Vagina (tissue), 2 donors: ENCODE measurements at regions not wholly inside any gene's neighbourhood (a gene's known extent, or its start where the extent isn't known, plus 50 kb on each side); places are given as distances from the start of the nearest gene placed in this dataset.

Source experiments
- DNase-seq, 2 donors: peaks; one replicate each; pipeline ENCODE4 v3.0.0-alpha.2; 2017; ENCODE audit errors: extremely low spot score in 2 of 2
- H3K27ac ChIP-seq: fragments of 200-600 bp; sonication (generic); one replicate; pipeline ENCODE4 v1.5.1; 2019
- H3K27me3 ChIP-seq: fragments of 200-600 bp; sonication (generic); one replicate; pipeline ENCODE4 v1.5.1; 2019
- H3K36me3 ChIP-seq, 2 donors: fragments of 200-600 bp; sonication (generic); one replicate each; pipeline ENCODE4 v1.5.1; 2017 to 2019
- H3K4me1 ChIP-seq: fragments of 200-600 bp; sonication (generic); one replicate; pipeline ENCODE4 v1.5.1; 2019
- H3K4me3 ChIP-seq, 2 donors: fragments of 200-600 bp; sonication (generic); 1 replicate in 1 of 2; 2 replicates in 1 of 2; pipeline ENCODE4 v1.5.1; 2016 to 2019
- H3K9me3 ChIP-seq: fragments of 200-600 bp; sonication (generic); one replicate; pipeline ENCODE4 v1.5.1; 2019
- POLR2A ChIP-seq, 2 donors: fragments of 450-650 bp; IDR thresholded peaks; one replicate each; pipeline ENCODE4 v1.6.1; 2017; ENCODE audit warnings: antibody characterized with exemption in 2 of 2, mild to moderate bottlenecking in 2 of 2, moderate library complexity in 2 of 2
- POLR2AphosphoS5 ChIP-seq, 2 donors: sonication (generic); formaldehyde crosslinking; IDR thresholded peaks; one replicate each; pipeline ENCODE4 v1.9.0; 2017; ENCODE audit warnings: antibody characterized with exemption in 2 of 2, mild to moderate bottlenecking in 2 of 2, low read depth in 1 of 2; ENCODE audit not compliant: insufficient read depth in 1 of 2
- intact Hi-C: fragments of 100-400 bp; cut with DNase I; formaldehyde crosslinking; loops from one replicate; pipeline ENCODE4 v1.15.1; 2023
- TF ChIP-seq, protein P1 (sequence below), 3 experiments: fragments of 450-650 bp in 2 of 3; fragments of 200-600 bp in 1 of 3; sonication (generic) in 1 of 3; IDR thresholded peaks; one replicate each; pipeline ENCODE4 v1.5.1; 2017 to 2019; ENCODE audit warnings: antibody characterized with exemption in 3 of 3, mild to moderate bottlenecking in 2 of 3, moderate library complexity in 2 of 3

DNA sequence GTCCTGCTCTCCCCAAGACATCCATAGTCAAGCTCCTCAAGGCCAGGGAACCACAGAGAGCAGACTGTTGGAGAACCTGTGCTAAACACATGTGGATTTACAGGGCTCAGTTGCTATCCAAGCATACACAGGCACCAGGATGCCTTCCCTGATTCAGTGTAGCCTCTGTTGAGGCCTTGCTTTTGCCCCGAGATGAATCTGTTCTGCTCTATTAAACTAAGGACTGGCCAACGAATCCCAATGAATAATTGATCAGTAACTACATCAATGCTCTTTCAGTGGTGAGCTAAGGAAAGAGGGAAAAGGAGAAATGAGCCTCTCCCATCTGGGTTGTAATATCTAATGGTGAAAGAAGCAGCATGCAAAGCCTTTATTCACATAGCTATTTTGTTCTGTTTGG lies 58.7 kb upstream of the SPTBN1 start:
- TF ChIP-seq, protein P1, sequence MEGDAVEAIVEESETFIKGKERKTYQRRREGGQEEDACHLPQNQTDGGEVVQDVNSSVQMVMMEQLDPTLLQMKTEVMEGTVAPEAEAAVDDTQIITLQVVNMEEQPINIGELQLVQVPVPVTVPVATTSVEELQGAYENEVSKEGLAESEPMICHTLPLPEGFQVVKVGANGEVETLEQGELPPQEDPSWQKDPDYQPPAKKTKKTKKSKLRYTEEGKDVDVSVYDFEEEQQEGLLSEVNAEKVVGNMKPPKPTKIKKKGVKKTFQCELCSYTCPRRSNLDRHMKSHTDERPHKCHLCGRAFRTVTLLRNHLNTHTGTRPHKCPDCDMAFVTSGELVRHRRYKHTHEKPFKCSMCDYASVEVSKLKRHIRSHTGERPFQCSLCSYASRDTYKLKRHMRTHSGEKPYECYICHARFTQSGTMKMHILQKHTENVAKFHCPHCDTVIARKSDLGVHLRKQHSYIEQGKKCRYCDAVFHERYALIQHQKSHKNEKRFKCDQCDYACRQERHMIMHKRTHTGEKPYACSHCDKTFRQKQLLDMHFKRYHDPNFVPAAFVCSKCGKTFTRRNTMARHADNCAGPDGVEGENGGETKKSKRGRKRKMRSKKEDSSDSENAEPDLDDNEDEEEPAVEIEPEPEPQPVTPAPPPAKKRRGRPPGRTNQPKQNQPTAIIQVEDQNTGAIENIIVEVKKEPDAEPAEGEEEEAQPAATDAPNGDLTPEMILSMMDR (IDR thresholded peaks at IDR 0.05): no peak
- no peak for TF ChIP-seq POLR2AphosphoS5 (IDR thresholded peaks at IDR 0.05; ENCODE audit: insufficient read depth in 1 of 2, low read depth in 1 of 2)
- TF ChIP-seq POLR2A (IDR thresholded peaks at IDR 0.05): no peak
- H3K9me3 ChIP-seq: no peaks in the 10 kb centered on the region
- H3K36me3 ChIP-seq: no peaks in the 10 kb centered on the region
- H3K4me3 ChIP-seq: no peak overlapping the region
- H3K27me3 ChIP-seq: no peaks in the 10 kb centered on the region
- DNase-seq: no peak
- peaks cover 6% of the 10 kb centered on the region for H3K4me1 ChIP-seq
- intact Hi-C loops: no loop called here
- H3K27ac ChIP-seq: no peak overlapping the region

DNA sequence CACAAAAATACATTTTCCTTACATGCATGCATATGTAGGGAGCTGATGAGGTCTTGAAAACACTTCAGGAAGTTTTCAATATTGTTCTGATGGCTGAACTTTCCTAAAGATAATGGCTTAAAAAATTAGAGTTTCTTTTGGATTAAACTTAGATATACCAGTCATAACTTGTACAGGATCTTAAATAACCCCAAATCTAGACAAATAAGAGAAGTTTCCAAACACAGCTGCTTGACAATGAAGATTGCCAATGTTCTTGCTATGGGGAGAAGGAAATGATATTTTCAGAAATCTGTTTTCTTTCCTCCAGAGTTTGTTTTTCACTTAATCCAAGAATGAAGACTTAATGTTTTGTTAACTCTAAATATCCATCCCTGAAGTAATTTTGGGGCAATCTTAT lies 54.6 kb upstream of the SPTBN1 start:
- Histone ChIP-seq H3K36me3 (no peaks in the 10 kb centered on the region), H3K4me1 (peaks cover 12% of the 10 kb centered on the region), H3K27me3 (no peaks in the 10 kb centered on the region), H3K9me3 (no peaks in the 10 kb centered on the region), H3K27ac (no peak overlapping the region), H3K4me3 (no peak overlapping the region)
- DNase-seq: no peak
- TF ChIP-seq POLR2A (IDR thresholded peaks at IDR 0.05) (no peak), POLR2AphosphoS5 (IDR thresholded peaks at IDR 0.05; ENCODE audit: insufficient read depth in 1 of 2, low read depth in 1 of 2) (no peak)
- TF ChIP-seq, protein P1 (IDR thresholded peaks at IDR 0.05): no peak
- intact Hi-C loops: no loop called here

DNA sequence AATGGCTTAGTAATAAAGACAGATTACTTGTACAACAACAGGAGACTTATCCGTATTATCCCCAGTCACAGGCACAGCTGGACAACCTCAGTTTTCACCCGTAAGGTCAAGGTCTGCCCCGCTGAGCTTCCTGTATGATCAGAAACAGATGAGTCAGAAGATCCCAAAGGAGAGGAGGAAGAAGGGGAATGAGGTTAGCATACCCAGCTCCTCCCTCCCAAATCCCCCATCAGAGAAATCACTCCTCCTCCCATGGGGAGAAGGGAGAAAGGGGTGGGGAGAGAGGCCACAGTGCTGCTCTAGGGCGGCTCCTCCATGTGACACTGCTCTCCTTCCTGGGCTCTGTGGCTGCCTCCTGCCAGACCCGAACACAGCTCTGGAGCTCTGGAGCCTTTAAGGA lies 53.8 kb upstream of the SPTBN1 start:
- intact Hi-C loops: no loop called here
- no peak for DNase-seq
- TF ChIP-seq POLR2AphosphoS5 (IDR thresholded peaks at IDR 0.05; ENCODE audit: insufficient read depth in 1 of 2, low read depth in 1 of 2) (peak in 1 of 2 donors; percentile 19), POLR2A (IDR thresholded peaks at IDR 0.05) (no peak)
- TF ChIP-seq, protein P1 (IDR thresholded peaks at IDR 0.05): no peak
- peaks cover 12% of the 10 kb centered on the region for H3K4me1 ChIP-seq
- no peaks in the 10 kb centered on the region for H3K27me3 ChIP-seq
- no peaks in the 10 kb centered on the region for H3K9me3 ChIP-seq
- H3K27ac ChIP-seq: no peak overlapping the region
- no peak overlapping the region for H3K4me3 ChIP-seq
- no peaks in the 10 kb centered on the region for H3K36me3 ChIP-seq

DNA sequence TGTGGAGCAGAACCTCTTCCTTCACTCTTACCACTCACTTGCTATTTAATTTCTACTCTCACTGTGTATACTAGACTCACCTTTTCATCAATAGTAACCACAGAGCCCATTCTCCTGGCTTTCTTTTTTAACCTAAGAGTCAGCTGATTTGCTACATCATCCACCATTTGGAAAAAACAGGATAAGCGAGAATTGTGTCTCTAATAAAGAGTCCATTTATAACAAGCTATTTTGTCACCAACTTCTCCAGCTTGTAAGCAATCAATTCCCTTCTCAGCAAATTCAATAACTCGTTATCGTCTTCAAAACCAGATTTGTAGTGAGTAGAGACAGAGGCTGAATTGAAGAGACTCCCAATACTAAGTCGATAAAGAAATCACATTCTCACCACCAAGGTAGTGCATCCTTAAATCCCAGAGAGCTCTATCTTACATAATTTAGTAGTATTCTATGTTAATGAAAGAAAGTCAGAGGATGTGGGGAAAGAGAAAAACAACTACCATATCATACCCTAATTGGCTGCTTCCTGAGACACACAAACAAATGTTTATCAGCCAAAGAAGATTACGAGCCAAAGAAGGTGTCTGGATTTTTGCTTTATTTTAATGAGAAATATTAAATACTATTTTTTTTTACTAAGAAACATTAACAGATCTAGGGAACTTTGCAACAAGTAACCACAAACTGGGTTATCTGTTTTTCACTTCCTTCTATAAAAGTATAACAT lies 52.5 kb upstream of the SPTBN1 start:
- TF ChIP-seq POLR2A (IDR thresholded peaks at IDR 0.05) (no peak), POLR2AphosphoS5 (IDR thresholded peaks at IDR 0.05; ENCODE audit: insufficient read depth in 1 of 2, low read depth in 1 of 2) (no peak)
- Histone ChIP-seq H3K27ac (no peak overlapping the region), H3K27me3 (no peaks in the 10 kb centered on the region), H3K9me3 (no peaks in the 10 kb centered on the region), H3K4me1 (peaks cover 12% of the 10 kb centered on the region), H3K4me3 (no peak overlapping the region), H3K36me3 (no peaks in the 10 kb centered on the region)
- DNase-seq: no peak
- intact Hi-C loops: no loop called here

DNA sequence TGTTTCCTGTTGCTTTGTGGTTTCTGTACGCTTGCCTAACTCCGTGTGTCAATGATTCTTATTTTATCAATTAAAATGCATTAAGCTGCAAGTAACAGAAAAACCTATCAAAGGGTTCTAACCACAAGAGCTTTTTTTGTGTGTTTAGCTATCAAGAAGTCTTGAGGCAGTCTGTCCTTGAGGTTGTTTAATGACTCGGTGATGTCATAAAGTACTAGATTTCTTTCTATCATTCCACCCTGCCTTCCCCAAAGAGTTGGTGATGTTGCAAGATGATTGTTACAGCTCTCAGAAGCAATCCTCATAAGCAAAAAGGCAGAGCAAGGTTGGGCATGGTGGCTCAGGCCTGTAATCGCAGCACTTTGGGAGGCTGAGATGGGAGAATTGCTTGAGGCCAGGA lies 51.9 kb upstream of the SPTBN1 start:
- no peak overlapping the region for H3K4me3 ChIP-seq
- no peaks in the 10 kb centered on the region for H3K27me3 ChIP-seq
- H3K4me1 ChIP-seq: peaks cover 12% of the 10 kb centered on the region
- TF ChIP-seq POLR2AphosphoS5 (IDR thresholded peaks at IDR 0.05; ENCODE audit: insufficient read depth in 1 of 2, low read depth in 1 of 2) (no peak), POLR2A (IDR thresholded peaks at IDR 0.05) (no peak)
- TF ChIP-seq, protein P1 (IDR thresholded peaks at IDR 0.05): no peak
- H3K9me3 ChIP-seq: no peaks in the 10 kb centered on the region
- H3K36me3 ChIP-seq: no peaks in the 10 kb centered on the region
- intact Hi-C loops: no loop called here
- no peak for DNase-seq
- H3K27ac ChIP-seq: no peak overlapping the region
